Right cardiac atrium (tissue), 5 donors: ENCODE measurements at regions not wholly inside any gene's neighbourhood (a gene's known extent, or its start where the extent isn't known, plus 50 kb on each side); places are given as distances from the start of the nearest gene placed in this dataset.

ENCODE experiments used
- ATAC-seq, 2 donors: fragments of 200-7000 bp; cut with Tn5 transposase; one replicate each; pipeline versions ENCODE4 v1.8.0 to v1.9.1; 2020; ENCODE audit warnings: moderate library complexity in 2 of 2, mild to moderate bottlenecking in 1 of 2
- DNase-seq, 3 donors: peaks; one replicate each; pipeline ENCODE4 v3.0.0-alpha.2; 2020
- H3K27ac ChIP-seq: one replicate; pipeline ENCODE4 v1.5.1; 2013; ENCODE audit warnings: mild to moderate bottlenecking, low read length, control low read depth, moderate library complexity
- H3K27me3 ChIP-seq: one replicate; pipeline ENCODE4 v1.6.1; 2013; ENCODE audit not compliant: control insufficient read depth, insufficient read depth
- H3K4me1 ChIP-seq: one replicate; pipeline ENCODE4 v1.6.1; 2013; ENCODE audit warnings: low read length; ENCODE audit not compliant: control insufficient read depth, insufficient read depth
- H3K4me3 ChIP-seq: one replicate; pipeline ENCODE4 v1.5.1; 2013; ENCODE audit warnings: low read length, control low read depth
- H3K9me3 ChIP-seq: one replicate; pipeline ENCODE4 v1.6.1; 2013; ENCODE audit warnings: low read length; ENCODE audit not compliant: control insufficient read depth
- WGBS: extraction: QIAGEN DNeasy Blood & Tissue Kit; methylation state at CpG from one replicate; pipeline ENCODE4 v1.1.7; 2013; 5-methylcytosine and 5-hydroxymethylcytosine counted together
- intact Hi-C, 4 donors: fragments of 100-400 bp; cut with DNase I; formaldehyde crosslinking; loops; one replicate each; pipeline versions ENCODE4 v1.11.0 to v1.14.0; 2022 to 2023
- donor health status: healthy with polysubstance abuse.
- donor health status: DM: no; HTN: yes; CAD: no.
- donor health status: DM: no; HTN: no; CAD: no.
- donor health status: DM: no; HTN: yes; CAD: no; lungs with severe emphysema.
- donor health status: DM: yes; HTN: yes; CAD: no.

DNA sequence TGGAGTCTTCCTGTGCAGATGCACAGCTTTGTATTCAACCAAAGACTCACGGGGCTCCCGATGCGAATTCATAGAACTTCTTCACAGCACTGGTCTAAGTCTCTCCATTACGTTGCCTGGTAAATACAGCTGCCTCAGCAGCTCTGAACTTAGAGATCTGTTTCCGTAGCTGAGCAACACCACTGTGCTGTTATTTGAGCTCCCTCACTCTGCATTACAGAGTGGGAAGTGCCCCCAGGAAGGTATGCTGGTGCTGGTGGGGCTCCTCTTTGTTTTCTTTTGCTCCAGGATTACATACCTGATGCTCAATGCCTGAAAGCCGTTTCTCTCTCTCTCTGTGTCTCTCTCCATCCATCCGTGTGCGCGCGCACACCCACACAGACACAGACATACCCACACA is 227.5 kb upstream of the RMST start:
- intact Hi-C loops: no loop called here
- Histone ChIP-seq H3K4me1 (no peaks in the 10 kb centered on the region), H3K27me3 (no peaks in the 10 kb centered on the region), H3K4me3 (no peak overlapping the region), H3K27ac (no peak overlapping the region), H3K9me3 (no peaks in the 10 kb centered on the region)
- ATAC-seq: no peak
- 87% methylated on average over 10 of the region's 10 CpGs for WGBS
- no peak for DNase-seq

GRCh38 chr12:97246368-97246767 is 216.2 kb upstream of the RMST start:
- no peak overlapping the region for H3K4me3 ChIP-seq
- no peak for ATAC-seq
- no peak overlapping the region for H3K27ac ChIP-seq
- no peaks in the 10 kb centered on the region for H3K9me3 ChIP-seq
- 87% methylated on average over 4 of the region's 4 CpGs for WGBS
- no peaks in the 10 kb centered on the region for H3K27me3 ChIP-seq
- no peaks in the 10 kb centered on the region for H3K4me1 ChIP-seq
- DNase-seq: no peak
- intact Hi-C loops: no loop called here

- no peak overlapping the region for H3K27ac ChIP-seq
- no peaks in the 10 kb centered on the region for H3K9me3 ChIP-seq
- DNase-seq (no peak), ATAC-seq (no peak)
- no peaks in the 10 kb centered on the region for H3K27me3 ChIP-seq
- no peak overlapping the region for H3K4me3 ChIP-seq
- intact Hi-C loops: no loop called here
- 90% methylated on average over 4 of the region's 4 CpGs for WGBS
- no peaks in the 10 kb centered on the region for H3K4me1 ChIP-seq
Observed at GRCh38 chr12:97250483-97250882, 212.1 kb upstream of the RMST start.

DNA sequence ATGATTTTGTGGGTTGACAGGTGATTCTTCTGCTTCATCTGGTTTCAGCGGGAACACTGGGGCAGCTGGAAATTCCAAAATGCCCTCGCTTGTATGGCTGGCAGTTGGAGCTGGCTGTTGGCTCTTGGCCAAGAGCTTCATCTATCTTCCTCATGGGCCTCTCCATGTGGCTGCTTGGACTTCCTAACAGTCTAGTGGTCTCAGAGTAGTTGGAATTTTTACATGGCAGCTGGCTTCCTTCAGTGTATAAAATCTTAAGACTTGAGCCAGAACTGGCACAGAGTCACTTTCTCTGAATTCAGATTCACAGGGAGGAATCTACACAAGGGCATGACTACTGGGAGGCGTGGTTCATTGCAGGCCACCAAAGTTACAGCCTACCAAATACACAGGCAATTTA is 204.9 kb upstream of the RMST start:
- intact Hi-C loops: no loop called here
- WGBS: 54% methylated on average over 3 of the region's 3 CpGs
- Histone ChIP-seq H3K27me3 (no peaks in the 10 kb centered on the region), H3K27ac (no peak overlapping the region), H3K9me3 (no peaks in the 10 kb centered on the region), H3K4me1 (no peaks in the 10 kb centered on the region), H3K4me3 (no peak overlapping the region)
- ATAC-seq (no peak), DNase-seq (no peak)

GRCh38 chr12:97259098-97259497 is 203.5 kb upstream of the RMST start:
- WGBS: 63% methylated on average over 2 of the region's 2 CpGs
- Histone ChIP-seq H3K4me1 (no peaks in the 10 kb centered on the region), H3K27ac (no peak overlapping the region), H3K4me3 (no peak overlapping the region), H3K9me3 (no peaks in the 10 kb centered on the region), H3K27me3 (no peaks in the 10 kb centered on the region)
- no peak for ATAC-seq
- intact Hi-C loops: no loop called here
- no peak for DNase-seq

DNA sequence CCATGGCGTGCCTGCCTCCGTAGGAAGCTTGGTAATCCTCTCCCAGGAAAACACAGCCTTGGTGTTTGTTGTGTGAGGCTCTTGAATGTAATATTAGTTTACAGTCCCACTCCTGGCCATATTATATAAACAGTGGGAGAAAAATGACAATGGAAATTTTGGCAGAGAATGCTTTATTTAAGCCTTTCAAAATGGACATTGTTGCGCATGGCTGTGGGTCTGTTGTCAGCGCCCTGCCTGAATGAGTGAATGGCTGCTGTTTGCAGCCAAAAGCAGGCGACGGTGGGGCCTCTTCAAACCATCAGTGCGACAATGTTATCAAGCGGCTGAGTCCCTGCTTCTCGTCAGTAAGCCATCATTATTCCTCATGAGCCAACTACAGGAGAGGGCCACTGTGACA is 201.8 kb upstream of the RMST start:
- H3K9me3 ChIP-seq: no peaks in the 10 kb centered on the region
- H3K27me3 ChIP-seq: no peaks in the 10 kb centered on the region
- DNase-seq (no peak), ATAC-seq (no peak)
- no peak overlapping the region for H3K4me3 ChIP-seq
- intact Hi-C loops: no loop called here
- no peaks in the 10 kb centered on the region for H3K4me1 ChIP-seq
- WGBS: 63% methylated on average over 9 of the region's 9 CpGs
- no peak overlapping the region for H3K27ac ChIP-seq

DNA sequence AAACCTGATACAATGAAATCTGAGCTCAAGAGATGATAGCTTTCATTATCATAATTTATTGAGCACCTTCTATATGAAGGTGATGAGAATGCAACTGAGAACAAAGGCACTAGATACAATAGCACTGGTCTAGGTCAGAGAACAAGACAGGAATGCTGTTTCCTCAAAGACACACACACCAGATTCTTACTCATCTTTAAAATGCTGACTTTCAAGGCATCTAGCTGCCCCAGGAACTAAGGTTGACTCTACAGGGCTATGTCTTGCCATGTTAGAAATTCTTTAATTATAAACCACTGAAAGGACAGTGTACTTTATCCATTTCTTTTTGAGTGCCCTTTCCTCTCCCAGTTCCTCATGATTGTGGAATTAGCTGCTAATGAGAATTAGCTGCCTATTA is 195.4 kb upstream of the RMST start:
- Histone ChIP-seq H3K27ac (no peak overlapping the region), H3K4me3 (no peak overlapping the region), H3K27me3 (no peaks in the 10 kb centered on the region), H3K9me3 (no peaks in the 10 kb centered on the region), H3K4me1 (no peaks in the 10 kb centered on the region)
- intact Hi-C loops: no loop called here
- DNase-seq (no peak), ATAC-seq (no peak)

DNA sequence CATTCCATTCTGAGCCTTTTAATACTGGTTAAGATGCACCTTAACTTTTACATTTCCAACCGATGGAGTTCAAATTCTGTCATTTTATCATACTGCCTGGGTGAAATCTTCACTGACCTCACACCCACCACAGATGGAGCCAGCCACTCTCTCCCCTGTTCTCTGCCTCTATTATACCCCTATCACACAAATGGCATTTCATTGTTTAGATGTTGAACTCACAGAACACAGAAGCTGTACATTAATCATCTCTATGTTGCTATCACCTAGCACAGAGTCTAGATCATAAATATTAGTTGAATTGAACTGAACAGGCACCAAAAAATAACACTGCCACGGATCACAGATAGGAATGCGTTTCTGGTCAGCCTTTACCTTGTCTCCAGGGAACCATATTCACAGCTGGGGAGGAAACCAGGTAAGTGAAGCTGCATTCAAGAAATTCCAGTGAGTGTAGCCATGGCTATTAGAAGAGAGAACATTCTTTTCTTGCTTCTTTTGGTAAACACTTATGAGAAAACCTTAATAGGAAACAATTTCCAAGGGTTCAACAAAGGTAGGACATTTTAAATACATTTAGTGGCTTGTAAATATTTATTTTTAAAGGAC is 194.9 kb upstream of the RMST start:
- ATAC-seq: no peak
- DNase-seq: no peak
- Histone ChIP-seq H3K4me1 (no peaks in the 10 kb centered on the region), H3K27me3 (no peaks in the 10 kb centered on the region), H3K4me3 (no peak overlapping the region), H3K27ac (no peak overlapping the region), H3K9me3 (no peaks in the 10 kb centered on the region)
- 65% methylated on average over 3 of the region's 3 CpGs for WGBS
- intact Hi-C loops: no loop called here

- intact Hi-C loops: no loop called here
Observed at GRCh38 chr12:97272471-97272870, 190.1 kb upstream of the RMST start.

GRCh38 chr12:97274386-97274785 is 188.2 kb upstream of the RMST start:
- Histone ChIP-seq H3K4me1 (no peaks in the 10 kb centered on the region), H3K27ac (no peak overlapping the region), H3K9me3 (no peaks in the 10 kb centered on the region), H3K4me3 (no peak overlapping the region), H3K27me3 (no peaks in the 10 kb centered on the region)
- 65% methylated on average over 2 of the region's 2 CpGs for WGBS
- intact Hi-C loops: no loop called here
- DNase-seq (no peak), ATAC-seq (no peak)

More at GRCh38 chr12:97272471-97272870, 190.1 kb upstream of the RMST start:
- ATAC-seq (no peak), DNase-seq (no peak)
- Histone ChIP-seq H3K4me1 (no peaks in the 10 kb centered on the region), H3K9me3 (no peaks in the 10 kb centered on the region), H3K27ac (no peak overlapping the region), H3K4me3 (no peak overlapping the region), H3K27me3 (no peaks in the 10 kb centered on the region)

DNA sequence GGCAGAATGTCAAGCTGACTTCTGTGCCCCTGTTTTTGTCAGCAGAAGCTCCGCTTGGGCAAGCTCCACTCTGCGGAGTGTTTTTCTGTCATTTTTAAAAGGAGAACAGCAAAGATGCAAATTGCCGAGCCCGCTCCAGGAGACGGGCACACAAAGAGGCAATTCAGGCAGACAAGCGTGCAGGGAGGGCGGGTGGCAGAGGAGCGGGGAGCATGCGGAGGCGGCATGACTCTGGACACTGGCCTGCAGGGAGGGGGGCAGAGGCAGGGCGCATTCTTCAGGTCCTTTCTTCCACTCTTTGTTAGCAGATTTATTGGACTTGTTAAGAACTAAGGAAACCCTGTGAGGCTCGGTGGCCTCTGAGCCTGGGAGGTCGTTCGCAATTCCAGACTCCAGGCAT is 187.3 kb upstream of the RMST start:
- no peak for ATAC-seq

More for the DNA sequence above, 187.3 kb upstream of the RMST start:
- Histone ChIP-seq H3K9me3 (no peaks in the 10 kb centered on the region), H3K27me3 (no peaks in the 10 kb centered on the region), H3K4me1 (no peaks in the 10 kb centered on the region), H3K27ac (no peak overlapping the region), H3K4me3 (no peak overlapping the region)
- no peak for DNase-seq
- intact Hi-C loops: no loop called here
- WGBS: 57% methylated on average over 14 of the region's 14 CpGs
